Stimulated activated CD4-positive, alpha-beta T cell treated with anti-CD3 and anti-CD28 coated beads, Interleukin-2, amount 100 ng/mL, for 24 hours (primary cell): ENCODE measurements at regions not wholly inside any gene's neighbourhood (a gene's known extent, or its start where the extent isn't known, plus 50 kb on each side); places are given as distances from the start of the nearest gene placed in this dataset.
"Not testable (repeated sequence)": the region's sequence is repeated elsewhere in the genome, so short reads cannot be mapped to it uniquely, and the experiment has no call there.

ENCODE experiments used
- DNase-seq, 2 donors: peaks; one replicate each; pipeline ENCODE4 v3.0.0-alpha.2; 2020

- no peak for DNase-seq
Observed at GRCh38 chr12:58009405-58010195, 68.2 kb downstream of the ATP23 start.

- DNase-seq = no peak
Observed at GRCh38 chr12:58011676-58012075, 70.3 kb downstream of the ATP23 start.

- DNase-seq = not testable (repeated sequence)
Observed at GRCh38 chr12:58022379-58023020, 81.1 kb downstream of the ATP23 start.

GRCh38 chr12:58025431-58025830, 84.1 kb downstream of the ATP23 start:
- no peak for DNase-seq

GRCh38 chr12:58026426-58026825, 85.1 kb downstream of the ATP23 start:
- DNase-seq = no peak

- DNase-seq = no peak
Observed at GRCh38 chr12:58026897-58027891, 85.8 kb downstream of the ATP23 start.

GRCh38 chr12:58028294-58028693, 86.9 kb downstream of the ATP23 start:
- no peak for DNase-seq

GRCh38 chr12:58029260-58029659, 87.9 kb downstream of the ATP23 start:
- DNase-seq = no peak

- DNase-seq = no peak
Observed at GRCh38 chr12:58030566-58031279, 89.4 kb downstream of the ATP23 start.

GRCh38 chr12:58032156-58032555, 90.8 kb downstream of the ATP23 start:
- no peak for DNase-seq

GRCh38 chr12:58033831-58034230, 92.5 kb downstream of the ATP23 start:
- DNase-seq = no peak

GRCh38 chr12:58034311-58034710, 92.9 kb downstream of the ATP23 start:
- no peak for DNase-seq

- no peak for DNase-seq
Observed at GRCh38 chr12:58034712-58035111, 93.3 kb downstream of the ATP23 start.

GRCh38 chr12:58041441-58041840, 100.1 kb downstream of the ATP23 start:
- no peak for DNase-seq

GRCh38 chr12:58044966-58045365, 103.6 kb downstream of the ATP23 start:
- no peak for DNase-seq

GRCh38 chr12:58046271-58046670, 104.9 kb downstream of the ATP23 start:
- DNase-seq = no peak

- no peak for DNase-seq
Observed at GRCh38 chr12:58051378-58051777, 110.0 kb downstream of the ATP23 start.

- no peak for DNase-seq
Observed at GRCh38 chr12:58064666-58065065, 123.3 kb downstream of the ATP23 start.

- no peak for DNase-seq
Observed at GRCh38 chr12:58066296-58066695, 124.9 kb downstream of the ATP23 start.

- DNase-seq = no peak
Observed at GRCh38 chr12:58067610-58068387, 126.4 kb downstream of the ATP23 start.

- DNase-seq = no peak
Observed at GRCh38 chr12:58068706-58069105, 127.3 kb downstream of the ATP23 start.
